ENCODE measurements at regions not wholly inside any gene's neighbourhood (a gene's known extent, or its start where the extent isn't known, plus 50 kb on each side); places are given as distances from the start of the nearest gene placed in this dataset.

DNA sequence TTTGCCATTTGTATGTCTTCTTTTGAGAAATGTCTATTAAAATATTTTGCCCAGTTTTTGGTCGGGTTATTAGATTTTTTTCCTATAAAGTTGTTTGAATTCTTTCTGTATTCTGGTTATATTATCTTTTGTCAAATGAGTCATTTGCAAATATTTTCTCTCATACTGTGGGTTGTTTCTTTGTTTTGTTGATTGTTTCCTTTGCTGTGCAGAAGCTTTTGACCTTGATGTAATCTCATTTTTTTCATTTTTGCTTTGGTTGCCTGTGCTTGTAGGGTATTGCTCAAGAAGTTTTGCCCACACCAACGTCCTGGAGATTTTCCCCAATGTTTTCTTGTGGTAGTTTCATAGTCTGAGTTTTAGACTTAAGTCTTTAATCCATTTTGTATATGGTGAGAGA lies 245.7 kb downstream of the ADCYAP1 start:
- TF ChIP-seq YY1 (IDR thresholded peaks at IDR 0.05; ENCODE audit: insufficient read depth, insufficient read length) (no peak), SUZ12 (IDR thresholded peaks at IDR 0.05; ENCODE audit: extremely low read depth, insufficient read depth, insufficient read length) (no peak)

Measured in NT2/D1 (cell line).